DND-41 (cell line): ENCODE measurements at regions not wholly inside any gene's neighbourhood (a gene's known extent, or its start where the extent isn't known, plus 50 kb on each side); places are given as distances from the start of the nearest gene placed in this dataset.

ENCODE experiments used
- ATAC-seq: fragments of 200-7000 bp; cut with Tn5 transposase; 3 replicates; pipeline ENCODE4 v1.9.1; 2021; ENCODE audit warnings: low read depth; ENCODE audit not compliant: insufficient read depth
- DNase-seq: peaks from one replicate; pipeline ENCODE4 v3.0.0-alpha.2; 2020
- H2AFZ ChIP-seq: 2 replicates; pipeline ENCODE4 v1.6.0; 2012; ENCODE audit warnings: low read depth, low read length
- H3K27ac ChIP-seq: 2 replicates; pipeline ENCODE4 v1.5.1; 2012; ENCODE audit warnings: low read length, inconsistent platforms
- H3K27me3 ChIP-seq: fragments of 200-600 bp; sonication (generic); 2 replicates; pipeline ENCODE4 v1.6.0; 2012; ENCODE audit warnings: low read length, mild to moderate bottlenecking, inconsistent platforms; ENCODE audit not compliant: insufficient read depth, poor library complexity
- H3K36me3 ChIP-seq: 2 replicates; pipeline ENCODE4 v1.5.1; 2012; ENCODE audit warnings: low read length, inconsistent platforms; ENCODE audit not compliant: insufficient read depth
- H3K4me1 ChIP-seq: 2 replicates; pipeline ENCODE4 v1.5.1; 2012; ENCODE audit warnings: mild to moderate bottlenecking, low read length; ENCODE audit not compliant: insufficient read depth
- H3K4me2 ChIP-seq: 2 replicates; pipeline ENCODE4 v1.6.0; 2012; ENCODE audit warnings: mild to moderate bottlenecking, moderate library complexity, low read length, inconsistent platforms; ENCODE audit not compliant: insufficient read depth
- H3K4me3 ChIP-seq, 2 experiments: fragments of 200-600 bp in 1 of 2; shearing (Covaris generic) in 1 of 2; 2 replicates each; pipeline ENCODE4 v1.5.1; 2012 to 2016; ENCODE audit warnings: inconsistent platforms in 2 of 2, low read length in 2 of 2, mild to moderate bottlenecking in 2 of 2, low read depth in 1 of 2, moderate library complexity in 1 of 2
- H3K79me2 ChIP-seq: 2 replicates; pipeline ENCODE4 v1.6.0; 2012; ENCODE audit warnings: low read length, inconsistent platforms; ENCODE audit not compliant: insufficient read depth
- H3K9ac ChIP-seq: 2 replicates; pipeline ENCODE4 v1.6.0; 2012; ENCODE audit warnings: low read depth, mild to moderate bottlenecking, inconsistent platforms, low read length, moderate library complexity
- H3K9me3 ChIP-seq: 2 replicates; pipeline ENCODE4 v1.5.1; 2012; ENCODE audit warnings: low read length, moderate library complexity, mild to moderate bottlenecking, inconsistent platforms; ENCODE audit not compliant: insufficient read depth, severe bottlenecking
- H4K20me1 ChIP-seq: 2 replicates; pipeline ENCODE4 v1.6.0; 2012; ENCODE audit warnings: low read length; ENCODE audit not compliant: insufficient read depth
- EZH2 ChIP-seq: IDR thresholded peaks from 3 replicates; pipeline ENCODE4 v1.6.1; 2012; ENCODE audit warnings: borderline replicate concordance, low read depth, mild to moderate bottlenecking, moderate library complexity, low read length, inconsistent platforms; ENCODE audit not compliant: severe bottlenecking
- TF ChIP-seq, protein P1 (sequence below): IDR thresholded peaks from 2 replicates; pipeline ENCODE4 v1.5.1; 2012; ENCODE audit warnings: borderline replicate concordance, low read length, moderate library complexity, mild to moderate bottlenecking; ENCODE audit not compliant: poor library complexity, severe bottlenecking; ENCODE audit errors: extremely low read depth

DNA sequence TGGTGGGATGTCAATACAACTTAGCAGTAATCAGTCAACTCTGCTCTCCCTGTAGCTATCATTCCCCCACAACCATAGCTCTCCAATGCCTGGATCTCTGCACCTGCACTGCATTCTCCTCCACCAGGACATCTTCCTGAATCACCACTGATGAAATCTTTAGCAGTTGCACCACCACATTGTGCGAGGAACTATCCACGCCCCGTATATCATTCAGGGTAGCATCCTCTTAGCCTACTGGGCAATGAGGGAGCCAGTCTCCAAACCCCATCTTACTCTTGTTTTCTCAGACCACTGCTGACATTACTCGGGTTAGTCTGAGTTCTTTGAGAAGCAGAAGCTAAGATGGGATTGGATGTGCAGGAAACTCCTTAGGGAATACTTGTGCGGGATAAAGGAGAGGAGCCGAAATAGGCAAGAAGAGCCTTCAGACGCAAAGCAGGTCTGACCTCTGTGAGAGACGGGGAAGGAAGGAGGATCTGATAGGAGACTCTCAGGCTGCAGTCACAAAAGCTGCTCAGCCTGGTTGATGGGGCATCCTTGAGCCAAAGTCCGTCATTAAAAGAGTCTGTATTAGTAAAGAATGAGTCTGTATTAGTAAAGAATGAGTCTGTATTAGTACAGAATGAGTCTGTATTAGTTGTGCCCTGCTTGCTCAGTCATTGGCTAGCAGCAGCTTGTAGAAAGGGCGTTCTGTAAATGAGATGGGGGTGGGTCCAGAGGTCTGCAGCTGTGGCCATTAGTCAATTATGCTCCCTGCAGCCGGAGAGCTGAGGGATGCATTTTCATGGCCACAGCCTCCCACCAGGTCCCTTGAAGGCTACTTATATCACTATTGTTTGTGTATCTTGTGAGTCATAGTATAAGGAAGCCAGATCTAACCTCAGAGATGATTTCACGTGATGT is 49.6 kb upstream of the RASSF3 start:
- Histone ChIP-seq H3K27me3 (no peaks in the 10 kb centered on the region), H3K9ac (no peak overlapping the region), H3K4me3 (no peak overlapping the region), H3K79me2 (no peaks in the 10 kb centered on the region), H3K27ac (no peak overlapping the region), H3K4me1 (no peaks in the 10 kb centered on the region), H3K36me3 (no peaks in the 10 kb centered on the region), H3K4me2 (no peak overlapping the region), H3K9me3 (no peaks in the 10 kb centered on the region), H4K20me1 (no peaks in the 10 kb centered on the region), H2AFZ (no peak overlapping the region)
- ATAC-seq (no peak), DNase-seq (no peak)
- TF ChIP-seq, protein P1, sequence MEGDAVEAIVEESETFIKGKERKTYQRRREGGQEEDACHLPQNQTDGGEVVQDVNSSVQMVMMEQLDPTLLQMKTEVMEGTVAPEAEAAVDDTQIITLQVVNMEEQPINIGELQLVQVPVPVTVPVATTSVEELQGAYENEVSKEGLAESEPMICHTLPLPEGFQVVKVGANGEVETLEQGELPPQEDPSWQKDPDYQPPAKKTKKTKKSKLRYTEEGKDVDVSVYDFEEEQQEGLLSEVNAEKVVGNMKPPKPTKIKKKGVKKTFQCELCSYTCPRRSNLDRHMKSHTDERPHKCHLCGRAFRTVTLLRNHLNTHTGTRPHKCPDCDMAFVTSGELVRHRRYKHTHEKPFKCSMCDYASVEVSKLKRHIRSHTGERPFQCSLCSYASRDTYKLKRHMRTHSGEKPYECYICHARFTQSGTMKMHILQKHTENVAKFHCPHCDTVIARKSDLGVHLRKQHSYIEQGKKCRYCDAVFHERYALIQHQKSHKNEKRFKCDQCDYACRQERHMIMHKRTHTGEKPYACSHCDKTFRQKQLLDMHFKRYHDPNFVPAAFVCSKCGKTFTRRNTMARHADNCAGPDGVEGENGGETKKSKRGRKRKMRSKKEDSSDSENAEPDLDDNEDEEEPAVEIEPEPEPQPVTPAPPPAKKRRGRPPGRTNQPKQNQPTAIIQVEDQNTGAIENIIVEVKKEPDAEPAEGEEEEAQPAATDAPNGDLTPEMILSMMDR = no peak
- TF ChIP-seq EZH2 = no peak
